ENCODE measurements at regions not wholly inside any gene's neighbourhood (a gene's known extent, or its start where the extent isn't known, plus 50 kb on each side); places are given as distances from the start of the nearest gene placed in this dataset.

DNA sequence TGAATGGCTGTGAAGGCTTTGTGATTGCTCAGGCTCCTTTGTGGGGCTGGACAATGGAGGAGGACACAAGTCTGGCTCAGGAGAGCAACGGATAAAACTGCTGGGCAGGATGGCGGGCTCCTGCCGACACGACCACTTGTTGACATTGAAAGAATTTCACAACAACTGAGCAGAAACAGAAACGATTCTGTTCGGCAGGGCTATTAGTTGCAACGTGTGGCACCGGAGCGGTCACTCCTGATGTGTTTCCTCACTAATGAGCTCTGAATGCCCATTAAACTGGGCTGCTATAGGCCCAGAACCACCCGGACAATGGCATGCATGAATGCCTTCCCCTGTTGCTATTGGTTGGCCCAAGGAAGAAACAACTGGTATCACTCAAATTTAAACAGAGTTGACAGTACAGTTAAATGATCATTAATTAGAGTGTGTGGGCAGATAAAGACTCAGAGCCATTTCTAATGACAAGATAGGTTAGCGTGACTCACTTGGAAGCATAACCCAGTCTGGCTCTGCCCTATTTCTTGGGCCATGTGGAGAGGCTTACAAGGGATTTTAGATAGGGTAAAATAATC, 142.9 kb downstream of the ASCL1 start:
- FAIRE-seq (no peak), DNase-seq (ENCODE audit: low read depth in 1 of 2, low spot score in 2 of 2) (no peak)
- H4K5ac ChIP-seq (ENCODE audit: insufficient read length, low read depth, low read length) = no peak overlapping the region
- no peak overlapping the region for H3K4me2 ChIP-seq (ENCODE audit: insufficient read depth in 1 of 2, low read depth in 2 of 2, low read length in 2 of 2)
- H2BK120ac ChIP-seq (replicated peaks; ENCODE audit: low read depth, low read length) = no peak overlapping the region
- H3K79me2 ChIP-seq (ENCODE audit: control insufficient read depth in 1 of 2, insufficient read depth in 2 of 2, low read length in 2 of 2) = no peaks in the 10 kb centered on the region
- no peak overlapping the region for H2BK15ac ChIP-seq (ENCODE audit: low read length)
- no peak overlapping the region for H2AK5ac ChIP-seq (ENCODE audit: low read depth, low read length)
- H2BK12ac ChIP-seq (ENCODE audit: low read depth, low read length) = no peak overlapping the region
- H3K4me3 ChIP-seq (ENCODE audit: extremely low read depth in 1 of 4, insufficient read depth in 2 of 4, low read depth in 3 of 4, low read length in 4 of 4) = no peak overlapping the region
- no peak overlapping the region for H3K14ac ChIP-seq (ENCODE audit: insufficient read length)
- no peak overlapping the region for H3K27ac ChIP-seq (ENCODE audit: low read depth, low read length)
- no peak overlapping the region for H3K18ac ChIP-seq (ENCODE audit: extremely low read depth, low read length)
- H2BK5ac ChIP-seq (ENCODE audit: low read depth, low read length) = no peak overlapping the region
- H3K9ac ChIP-seq (replicated peaks in 1 of 4; ENCODE audit: extremely low read depth in 1 of 4, low read depth in 3 of 4, low read length in 3 of 4) = no peak overlapping the region
- CTCF ChIA-PET (ENCODE audit: partially characterized antibody) = no interaction called here
- no peak overlapping the region for H4K91ac ChIP-seq (replicated peaks; ENCODE audit: insufficient read length, low read length)
- no peaks in the 10 kb centered on the region for H3K79me1 ChIP-seq (ENCODE audit: low read depth, low read length)
- H2AFZ ChIP-seq (ENCODE audit: low read length) = no peak overlapping the region
- WGBS, 2 experiments (ENCODE audit: extremely low coverage in 1 of 2, insufficient coverage in 1 of 2, insufficient read length in 1 of 2, insufficient replicate concordance in 2 of 2, low coverage in 1 of 2, low lambda C conversion rate in 2 of 2, missing lambda C conversion rate in 1 of 2) = 93% methylated on average over 11 of the region's 11 CpGs; no CpG with 5 or more reads in 1 of the 2 experiments
- POLR2A ChIA-PET (ENCODE audit: partially characterized antibody) = no interaction called here
- H3K4me1 ChIP-seq (replicated peaks in 1 of 4; ENCODE audit: control insufficient read depth in 3 of 4, insufficient read depth in 4 of 4, low read length in 3 of 4) = no peaks in the 10 kb centered on the region
- no peak overlapping the region for H2BK20ac ChIP-seq (ENCODE audit: low read length)
- H3K23me2 ChIP-seq (ENCODE audit: low read depth, low read length) = no peaks in the 10 kb centered on the region
- no peaks in the 10 kb centered on the region for H3K27me3 ChIP-seq (replicated peaks in 1 of 4; ENCODE audit: control insufficient read depth in 3 of 4, extremely low read depth in 1 of 4, insufficient read depth in 3 of 4, low read length in 3 of 4)
- no peak overlapping the region for H3K4ac ChIP-seq (replicated peaks; ENCODE audit: insufficient read length, low read depth, low read length)
- no peaks in the 10 kb centered on the region for H4K20me1 ChIP-seq (replicated peaks in 1 of 2; ENCODE audit: control insufficient read depth in 1 of 2, insufficient read depth in 2 of 2, low read length in 2 of 2)
- H3K23ac ChIP-seq (ENCODE audit: insufficient read length) = no peak overlapping the region
- H3K56ac ChIP-seq (replicated peaks; ENCODE audit: insufficient read length, low read depth, low read length) = no peak overlapping the region
- H3K36me3 ChIP-seq (ENCODE audit: control insufficient read depth in 2 of 4, insufficient read depth in 4 of 4, low read length in 3 of 4) = no peaks in the 10 kb centered on the region
- no peaks in the 10 kb centered on the region for H3K9me3 ChIP-seq (ENCODE audit: insufficient read depth in 2 of 2, low read depth in 1 of 2, low read length in 1 of 2)
- no peak overlapping the region for H4K8ac ChIP-seq (ENCODE audit: extremely low read depth, insufficient read depth, low read length)
- TF ChIP-seq, protein P1, sequence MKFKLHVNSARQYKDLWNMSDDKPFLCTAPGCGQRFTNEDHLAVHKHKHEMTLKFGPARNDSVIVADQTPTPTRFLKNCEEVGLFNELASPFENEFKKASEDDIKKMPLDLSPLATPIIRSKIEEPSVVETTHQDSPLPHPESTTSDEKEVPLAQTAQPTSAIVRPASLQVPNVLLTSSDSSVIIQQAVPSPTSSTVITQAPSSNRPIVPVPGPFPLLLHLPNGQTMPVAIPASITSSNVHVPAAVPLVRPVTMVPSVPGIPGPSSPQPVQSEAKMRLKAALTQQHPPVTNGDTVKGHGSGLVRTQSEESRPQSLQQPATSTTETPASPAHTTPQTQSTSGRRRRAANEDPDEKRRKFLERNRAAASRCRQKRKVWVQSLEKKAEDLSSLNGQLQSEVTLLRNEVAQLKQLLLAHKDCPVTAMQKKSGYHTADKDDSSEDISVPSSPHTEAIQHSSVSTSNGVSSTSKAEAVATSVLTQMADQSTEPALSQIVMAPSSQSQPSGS (IDR thresholded peaks at IDR 0.05; ENCODE audit: low read length) = no peak
- TF ChIP-seq, protein P2, sequence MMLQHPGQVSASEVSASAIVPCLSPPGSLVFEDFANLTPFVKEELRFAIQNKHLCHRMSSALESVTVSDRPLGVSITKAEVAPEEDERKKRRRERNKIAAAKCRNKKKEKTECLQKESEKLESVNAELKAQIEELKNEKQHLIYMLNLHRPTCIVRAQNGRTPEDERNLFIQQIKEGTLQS (IDR thresholded peaks at IDR 0.05; ENCODE audit: insufficient read depth, low read depth, low read length) = no peak
- TF ChIP-seq POLR2AphosphoS5 (IDR thresholded peaks at IDR 0.05; ENCODE audit: low read depth, low read length) (no peak), POU5F1 (IDR thresholded peaks at IDR 0.05; ENCODE audit: low read depth, low read length) (no peak), KDM1A (IDR thresholded peaks at IDR 0.05; ENCODE audit: borderline replicate concordance, low read length) (no peak), CBX8 (IDR thresholded peaks at IDR 0.05; ENCODE audit: borderline replicate concordance, low read depth, low read length) (no peak), JUND (IDR thresholded peaks at IDR 0.05; ENCODE audit: low read length) (no peak), HDAC2 (IDR thresholded peaks at IDR 0.05; ENCODE audit: borderline replicate concordance in 1 of 2, low read depth in 2 of 2, low read length in 2 of 2) (no peak)
- TF ChIP-seq, protein P3, sequence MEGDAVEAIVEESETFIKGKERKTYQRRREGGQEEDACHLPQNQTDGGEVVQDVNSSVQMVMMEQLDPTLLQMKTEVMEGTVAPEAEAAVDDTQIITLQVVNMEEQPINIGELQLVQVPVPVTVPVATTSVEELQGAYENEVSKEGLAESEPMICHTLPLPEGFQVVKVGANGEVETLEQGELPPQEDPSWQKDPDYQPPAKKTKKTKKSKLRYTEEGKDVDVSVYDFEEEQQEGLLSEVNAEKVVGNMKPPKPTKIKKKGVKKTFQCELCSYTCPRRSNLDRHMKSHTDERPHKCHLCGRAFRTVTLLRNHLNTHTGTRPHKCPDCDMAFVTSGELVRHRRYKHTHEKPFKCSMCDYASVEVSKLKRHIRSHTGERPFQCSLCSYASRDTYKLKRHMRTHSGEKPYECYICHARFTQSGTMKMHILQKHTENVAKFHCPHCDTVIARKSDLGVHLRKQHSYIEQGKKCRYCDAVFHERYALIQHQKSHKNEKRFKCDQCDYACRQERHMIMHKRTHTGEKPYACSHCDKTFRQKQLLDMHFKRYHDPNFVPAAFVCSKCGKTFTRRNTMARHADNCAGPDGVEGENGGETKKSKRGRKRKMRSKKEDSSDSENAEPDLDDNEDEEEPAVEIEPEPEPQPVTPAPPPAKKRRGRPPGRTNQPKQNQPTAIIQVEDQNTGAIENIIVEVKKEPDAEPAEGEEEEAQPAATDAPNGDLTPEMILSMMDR (IDR thresholded peaks at IDR 0.05; ENCODE audit: control extremely low read depth in 1 of 3, insufficient read depth in 1 of 3, low read depth in 1 of 3, low read length in 3 of 3) = no peak
